OCI-LY7 (cell line): ENCODE measurements at regions not wholly inside any gene's neighbourhood (a gene's known extent, or its start where the extent isn't known, plus 50 kb on each side); places are given as distances from the start of the nearest gene placed in this dataset.

Experiments used
- CTCF ChIP-seq: fragments of 200-600 bp; sonication (generic); conservative IDR thresholded peaks from 2 replicates; pipeline ENCODE4 v1.5.1; 2014; ENCODE audit warnings: mild to moderate bottlenecking, antibody characterized with exemption, low read length, moderate library complexity, mixed read lengths
- EZH2phosphoT487 ChIP-seq: fragments of 200-600 bp; sonication (generic); IDR thresholded peaks from 2 replicates; pipeline ENCODE4 v1.6.1; 2018; ENCODE audit warnings: low read depth, borderline replicate concordance, mild to moderate bottlenecking, mixed run types, antibody characterized with exemption, low read length, moderate library complexity, mixed read lengths

GRCh38 chr16:61432421-61432820 lies 603.8 kb downstream of the CDH8 start:
- TF ChIP-seq CTCF (no peak), EZH2phosphoT487 (no peak)
